MG63 (cell line): ENCODE measurements at regions not wholly inside any gene's neighbourhood (a gene's known extent, or its start where the extent isn't known, plus 50 kb on each side); places are given as distances from the start of the nearest gene placed in this dataset.

Source experiments
- DNase-seq: peaks from one replicate; pipeline ENCODE4 v3.0.0-alpha.2; 2020
- H3K27me3 ChIP-seq: fragments of 250-450 bp; sonication (Bioruptor Pico); 2 replicates; pipeline ENCODE4 v1.5.1; 2020; ENCODE audit warnings: mild to moderate bottlenecking, moderate library complexity
- H3K36me3 ChIP-seq: fragments of 250-450 bp; sonication (Bioruptor Pico); 2 replicates; pipeline ENCODE4 v1.5.1; 2020; ENCODE audit warnings: mild to moderate bottlenecking, moderate library complexity
- H3K4me3 ChIP-seq: fragments of 250-450 bp; sonication (Bioruptor Pico); 2 replicates; pipeline ENCODE4 v1.5.1; 2020; ENCODE audit warnings: mild to moderate bottlenecking, moderate library complexity
- H3K9me3 ChIP-seq: fragments of 250-450 bp; sonication (Bioruptor Pico); 2 replicates; pipeline ENCODE4 v1.5.1; 2020; ENCODE audit warnings: mild to moderate bottlenecking, moderate library complexity

GRCh38 chr2:19137433-19137832, 221.0 kb downstream of the OSR1 start:
- no peak for DNase-seq
- Histone ChIP-seq H3K27me3 (no peaks in the 10 kb centered on the region), H3K36me3 (no peaks in the 10 kb centered on the region), H3K9me3 (no peaks in the 10 kb centered on the region), H3K4me3 (no peak overlapping the region)

- no peaks in the 10 kb centered on the region for H3K36me3 ChIP-seq
Measured at GRCh38 chr2:19132967-19133366, 225.5 kb downstream of the OSR1 start.

GRCh38 chr2:19131871-19132270, 226.6 kb downstream of the OSR1 start:
- H3K9me3 ChIP-seq = no peaks in the 10 kb centered on the region
- no peaks in the 10 kb centered on the region for H3K36me3 ChIP-seq
- no peaks in the 10 kb centered on the region for H3K27me3 ChIP-seq
- no peak overlapping the region for H3K4me3 ChIP-seq
- DNase-seq = no peak

More at GRCh38 chr2:19132967-19133366, 225.5 kb downstream of the OSR1 start:
- Histone ChIP-seq H3K4me3 (no peak overlapping the region), H3K9me3 (no peaks in the 10 kb centered on the region), H3K27me3 (no peaks in the 10 kb centered on the region)
- DNase-seq = no peak

GRCh38 chr2:19128148-19128547, 230.3 kb downstream of the OSR1 start:
- Histone ChIP-seq H3K27me3 (no peaks in the 10 kb centered on the region), H3K36me3 (no peaks in the 10 kb centered on the region), H3K4me3 (no peak overlapping the region), H3K9me3 (no peaks in the 10 kb centered on the region)
- DNase-seq = no peak

- no peaks in the 10 kb centered on the region for H3K36me3 ChIP-seq
- DNase-seq = no peak
- no peaks in the 10 kb centered on the region for H3K9me3 ChIP-seq
- H3K27me3 ChIP-seq = no peaks in the 10 kb centered on the region
- H3K4me3 ChIP-seq = no peak overlapping the region
Measured at GRCh38 chr2:19127616-19128015, 230.8 kb downstream of the OSR1 start.

DNA sequence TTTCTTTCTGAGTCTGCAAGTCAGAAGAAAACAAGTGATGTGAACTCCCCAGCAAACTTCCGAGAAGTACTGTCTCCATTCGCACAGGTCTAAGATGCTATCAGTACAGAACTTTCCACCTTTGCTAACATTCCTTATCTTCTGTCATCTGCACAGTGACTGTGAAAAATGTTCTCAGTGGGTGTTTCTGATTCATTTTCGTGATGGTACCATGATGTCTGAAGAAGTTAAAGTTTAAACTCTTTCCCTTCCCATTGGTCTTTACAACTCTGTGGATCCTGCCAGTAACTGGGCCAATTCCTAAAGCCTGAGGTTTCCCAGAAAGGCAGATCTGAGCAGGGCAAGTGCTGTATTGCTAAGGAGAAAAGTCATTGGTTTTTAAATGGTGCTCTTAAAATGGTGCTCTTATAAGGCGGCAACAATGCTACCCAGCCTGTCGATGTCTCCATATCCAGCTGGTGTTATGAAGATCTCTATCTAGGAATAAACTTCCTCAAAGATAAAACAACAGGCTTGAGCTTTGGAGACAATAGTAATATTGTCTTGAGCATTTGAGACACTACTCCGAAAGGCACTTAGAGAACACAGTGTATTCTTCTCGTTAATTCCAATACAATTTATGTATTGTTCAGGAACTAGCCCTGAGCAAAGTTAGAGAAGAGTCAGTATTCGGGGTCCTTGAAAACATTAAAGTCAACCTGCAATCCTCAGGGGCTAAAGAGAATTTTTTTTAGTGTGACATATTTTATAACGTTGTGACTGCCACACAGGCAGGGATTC, 232.3 kb downstream of the OSR1 start:
- Histone ChIP-seq H3K27me3 (no peaks in the 10 kb centered on the region), H3K9me3 (no peaks in the 10 kb centered on the region), H3K4me3 (no peak overlapping the region), H3K36me3 (no peaks in the 10 kb centered on the region)
- DNase-seq = no peak

- no peaks in the 10 kb centered on the region for H3K36me3 ChIP-seq
- no peaks in the 10 kb centered on the region for H3K27me3 ChIP-seq
- H3K4me3 ChIP-seq = no peak overlapping the region
- no peaks in the 10 kb centered on the region for H3K9me3 ChIP-seq
- DNase-seq = peak; percentile 30
Measured at GRCh38 chr2:19124135-19124534, 234.3 kb downstream of the OSR1 start.

DNA sequence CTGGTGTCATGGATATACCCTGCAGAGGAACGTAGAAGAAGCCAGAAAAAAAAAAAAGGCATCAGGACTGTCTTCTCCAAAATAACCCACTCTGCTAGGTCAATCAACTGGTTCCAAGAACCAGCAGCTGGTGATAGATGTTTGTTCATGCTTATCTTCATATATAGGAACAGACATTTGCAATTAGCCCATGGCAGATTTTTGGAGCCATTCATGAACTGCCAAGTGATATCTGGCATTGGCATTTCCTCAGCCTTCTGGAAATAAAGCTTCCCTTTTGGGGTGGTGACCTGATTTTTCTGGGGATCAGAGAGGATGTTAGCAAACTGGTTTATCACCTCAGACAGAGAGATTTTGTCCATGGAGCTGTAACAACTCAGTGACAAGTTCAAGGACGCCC, 234.9 kb downstream of the OSR1 start:
- H3K36me3 ChIP-seq = no peaks in the 10 kb centered on the region

GRCh38 chr2:19122220-19122619, 236.2 kb downstream of the OSR1 start:
- H3K36me3 ChIP-seq = no peaks in the 10 kb centered on the region
- H3K4me3 ChIP-seq = no peak overlapping the region
- peaks cover 2% of the 10 kb centered on the region; the same call in 1 of the 2 replicates for H3K9me3 ChIP-seq
- H3K27me3 ChIP-seq = no peaks in the 10 kb centered on the region
- no peak for DNase-seq

More for the DNA sequence above, 234.9 kb downstream of the OSR1 start:
- Histone ChIP-seq H3K9me3 (no peaks in the 10 kb centered on the region), H3K4me3 (no peak overlapping the region), H3K27me3 (no peaks in the 10 kb centered on the region)
- DNase-seq = no peak

- Histone ChIP-seq H3K9me3 (peaks cover 2% of the 10 kb centered on the region; the same call in 1 of the 2 replicates), H3K4me3 (no peak overlapping the region), H3K36me3 (no peaks in the 10 kb centered on the region), H3K27me3 (no peaks in the 10 kb centered on the region)
- DNase-seq = peak; percentile 25
Measured at GRCh38 chr2:19120941-19121750, 237.3 kb downstream of the OSR1 start.

- Histone ChIP-seq H3K9me3 (peaks cover 2% of the 10 kb centered on the region; the same call in 1 of the 2 replicates), H3K4me3 (no peak overlapping the region), H3K36me3 (no peaks in the 10 kb centered on the region), H3K27me3 (no peaks in the 10 kb centered on the region)
- DNase-seq = no peak
Measured at GRCh38 chr2:19120181-19120580, 238.2 kb downstream of the OSR1 start.

DNA sequence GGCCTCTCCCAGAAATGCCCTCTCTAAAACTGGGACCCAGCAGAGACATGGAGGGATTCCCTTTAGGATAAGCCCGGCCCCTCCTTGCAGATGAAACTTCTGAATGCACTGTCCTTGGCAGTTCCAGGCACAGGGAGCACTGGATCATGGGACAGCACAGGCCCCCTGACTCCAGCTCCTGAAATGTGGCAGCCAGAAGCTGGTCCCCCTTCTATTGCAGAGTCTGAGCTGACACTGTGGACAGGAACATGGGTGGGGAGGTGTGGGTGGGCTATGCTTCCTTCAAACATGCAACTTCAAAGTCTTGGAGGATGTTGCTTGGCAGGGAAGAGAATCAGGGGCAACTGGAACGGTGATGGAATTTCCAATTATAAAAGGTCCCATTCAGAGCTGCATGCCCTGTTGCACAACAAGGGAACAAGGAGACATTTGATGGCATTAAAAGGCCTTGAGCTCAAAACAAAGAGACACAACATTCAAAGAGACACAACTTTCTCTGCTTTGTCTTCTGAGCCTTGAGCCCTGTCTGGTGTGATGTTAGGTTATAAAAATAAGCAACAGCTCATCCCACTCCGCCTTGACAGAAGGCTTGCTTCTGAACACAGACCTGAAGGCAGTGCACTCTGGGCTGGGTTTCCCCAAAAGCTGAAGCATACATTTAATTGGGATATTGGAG, 239.0 kb downstream of the OSR1 start:
- no peak for DNase-seq
- no peaks in the 10 kb centered on the region for H3K27me3 ChIP-seq
- peaks cover 2% of the 10 kb centered on the region; the same call in 1 of the 2 replicates for H3K9me3 ChIP-seq
- H3K36me3 ChIP-seq = no peaks in the 10 kb centered on the region
- no peak overlapping the region for H3K4me3 ChIP-seq

DNA sequence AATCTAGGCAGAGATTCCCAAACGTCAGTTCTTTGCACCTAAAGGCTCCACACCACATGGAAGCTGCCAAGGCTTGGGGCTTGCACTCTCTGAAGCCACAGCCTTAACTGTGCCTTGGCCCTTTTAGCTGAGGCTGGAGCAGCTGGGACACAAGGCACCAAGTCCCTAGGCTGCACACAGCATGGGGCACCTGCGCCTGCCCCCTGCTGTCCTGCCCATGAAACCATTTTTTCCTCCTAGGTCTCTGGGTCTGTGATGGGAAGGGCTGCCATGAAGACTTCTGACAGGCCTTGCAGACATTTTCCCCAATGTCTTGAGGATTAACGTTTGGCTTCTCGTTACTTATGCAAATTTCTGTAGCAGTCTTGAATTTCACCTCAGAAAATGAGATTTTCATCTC, 241.5 kb downstream of the OSR1 start:
- DNase-seq = no peak
- Histone ChIP-seq H3K36me3 (no peaks in the 10 kb centered on the region), H3K27me3 (no peaks in the 10 kb centered on the region), H3K4me3 (no peak overlapping the region), H3K9me3 (peaks cover 2% of the 10 kb centered on the region; the same call in 1 of the 2 replicates)

- peak; percentile 54 for DNase-seq
- Histone ChIP-seq H3K36me3 (no peaks in the 10 kb centered on the region), H3K9me3 (peaks cover 2% of the 10 kb centered on the region; the same call in 1 of the 2 replicates), H3K4me3 (no peak overlapping the region), H3K27me3 (no peaks in the 10 kb centered on the region)
Measured at GRCh38 chr2:19114754-19115231, 243.6 kb downstream of the OSR1 start.

GRCh38 chr2:19114126-19114525, 244.3 kb downstream of the OSR1 start:
- Histone ChIP-seq H3K9me3 (peaks cover 2% of the 10 kb centered on the region; the same call in 1 of the 2 replicates), H3K4me3 (no peak overlapping the region), H3K27me3 (no peaks in the 10 kb centered on the region), H3K36me3 (no peaks in the 10 kb centered on the region)
- DNase-seq = no peak

DNA sequence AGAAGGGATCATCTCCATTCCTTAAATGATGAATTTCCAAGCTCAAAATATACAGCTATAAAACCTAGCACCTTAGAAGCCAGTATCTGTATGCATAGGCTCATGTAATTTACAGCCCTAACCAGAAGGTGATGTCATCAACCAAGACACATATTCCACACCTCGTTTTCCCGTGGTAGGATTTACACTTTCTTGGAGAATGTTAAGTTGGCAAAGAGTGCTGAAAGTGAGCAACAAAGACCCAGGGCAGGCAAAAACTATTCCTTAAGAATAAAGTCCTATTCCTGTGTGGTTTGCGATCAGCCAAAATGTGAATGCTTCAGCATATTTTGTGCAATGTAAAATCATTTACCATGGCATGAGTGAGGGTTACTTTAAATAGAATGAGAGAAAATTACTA, 247.1 kb downstream of the OSR1 start:
- Histone ChIP-seq H3K9me3 (no peaks in the 10 kb centered on the region), H3K4me3 (no peak overlapping the region), H3K27me3 (no peaks in the 10 kb centered on the region), H3K36me3 (no peaks in the 10 kb centered on the region)
- DNase-seq = no peak

GRCh38 chr2:19109518-19109917, 248.9 kb downstream of the OSR1 start:
- H3K36me3 ChIP-seq = no peaks in the 10 kb centered on the region
- H3K27me3 ChIP-seq = no peaks in the 10 kb centered on the region
- H3K9me3 ChIP-seq = no peaks in the 10 kb centered on the region
- no peak for DNase-seq
- H3K4me3 ChIP-seq = no peak overlapping the region
